GM18868 (cell line): ENCODE measurements at regions not wholly inside any gene's neighbourhood (a gene's known extent, or its start where the extent isn't known, plus 50 kb on each side); places are given as distances from the start of the nearest gene placed in this dataset.
"Not testable (repeated sequence)": the region's sequence is repeated elsewhere in the genome, so short reads cannot be mapped to it uniquely, and the experiment has no call there.

Experiments used
- ATAC-seq: cut with Tn5 transposase; IDR thresholded peaks from one replicate; pipeline ENCODE4 v1.9.1; 2021; ENCODE audit warnings: mild to moderate bottlenecking, moderate library complexity; ENCODE audit not compliant: unreplicated experiment

DNA sequence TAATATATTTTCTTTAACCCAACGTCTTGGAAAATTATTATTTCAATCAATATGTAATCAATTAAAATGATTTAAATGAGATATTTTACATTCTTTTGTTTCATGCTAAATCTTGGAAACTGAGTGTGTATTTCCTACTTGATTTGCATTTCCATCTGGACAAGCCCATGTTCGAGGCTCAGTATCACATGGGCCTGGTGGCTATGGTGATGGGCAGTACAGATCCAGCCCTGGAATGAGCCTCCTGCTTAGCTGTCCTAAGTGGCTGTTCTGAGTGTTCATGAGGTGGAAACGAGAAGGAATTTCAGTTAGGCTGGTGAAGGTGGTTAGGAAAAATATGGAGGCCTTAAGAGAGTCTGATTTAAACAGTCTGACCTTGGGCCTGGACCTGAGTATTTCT, 73.0 kb upstream of the ATXN1 start:
- no peak for ATAC-seq

DNA sequence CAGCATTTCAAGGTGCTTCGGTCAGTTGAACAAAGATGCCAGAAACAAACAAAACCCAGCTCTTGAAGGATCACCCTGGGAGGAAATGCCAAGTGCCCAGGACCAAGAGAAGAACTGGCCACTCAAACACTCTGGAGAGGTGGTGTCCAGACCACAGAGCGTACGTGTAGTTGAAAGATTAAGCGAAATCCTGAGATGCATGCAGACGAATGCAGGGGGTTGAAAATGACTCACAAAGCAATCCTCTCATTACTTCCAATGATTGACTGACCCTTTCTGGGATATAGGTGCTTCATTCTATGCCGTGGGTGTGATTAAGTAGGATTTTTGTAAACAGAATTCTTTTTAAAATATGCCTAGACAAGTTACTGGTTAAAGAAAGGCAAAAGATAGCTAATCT, 71.5 kb upstream of the ATXN1 start:
- ATAC-seq = no peak

DNA sequence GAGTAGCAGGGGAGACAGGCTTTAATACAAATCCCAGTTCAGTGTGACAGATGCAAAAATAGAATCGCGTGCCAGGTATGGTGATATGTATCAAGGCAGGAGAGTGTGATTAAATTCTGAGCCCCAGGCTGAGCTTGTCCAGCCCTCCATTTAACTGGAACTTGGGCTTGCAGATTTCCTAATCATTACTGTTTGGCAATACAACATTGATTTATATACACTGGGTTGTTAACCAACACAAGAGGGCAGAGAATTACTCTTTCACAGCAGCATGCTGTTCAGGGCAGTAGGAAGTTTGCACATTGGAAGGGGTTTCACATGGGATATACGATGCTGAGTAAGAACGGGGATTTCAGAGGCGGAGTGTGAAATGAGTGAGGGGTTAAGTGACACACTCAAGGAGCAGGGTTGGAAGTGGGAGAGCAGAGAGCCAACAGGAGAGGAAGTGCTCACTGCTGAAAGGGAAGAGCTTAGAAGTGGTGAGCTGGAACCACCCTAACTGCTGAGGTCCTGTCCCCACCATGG, 70.8 kb upstream of the ATXN1 start:
- ATAC-seq = no peak

DNA sequence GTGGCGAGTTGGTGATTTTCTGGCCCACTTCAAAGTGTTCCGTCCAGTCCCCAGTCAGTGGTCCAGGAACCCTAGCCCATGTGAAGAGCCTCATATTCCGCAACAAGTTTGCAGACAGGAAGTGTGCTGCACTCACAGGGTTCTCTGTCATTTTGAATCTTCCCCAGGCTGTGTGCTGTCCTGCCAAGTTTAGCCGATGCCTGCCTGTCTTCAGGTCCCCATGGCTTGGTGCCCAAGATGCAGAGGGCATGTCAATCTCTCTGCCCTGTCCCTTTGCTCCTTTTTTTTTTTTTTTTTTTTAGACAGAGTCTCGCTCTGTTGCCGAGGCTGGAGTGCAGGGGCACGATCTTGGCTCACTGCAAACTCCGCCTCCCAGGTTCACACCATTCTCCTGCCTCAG, 69.9 kb upstream of the ATXN1 start:
- ATAC-seq = no peak

DNA sequence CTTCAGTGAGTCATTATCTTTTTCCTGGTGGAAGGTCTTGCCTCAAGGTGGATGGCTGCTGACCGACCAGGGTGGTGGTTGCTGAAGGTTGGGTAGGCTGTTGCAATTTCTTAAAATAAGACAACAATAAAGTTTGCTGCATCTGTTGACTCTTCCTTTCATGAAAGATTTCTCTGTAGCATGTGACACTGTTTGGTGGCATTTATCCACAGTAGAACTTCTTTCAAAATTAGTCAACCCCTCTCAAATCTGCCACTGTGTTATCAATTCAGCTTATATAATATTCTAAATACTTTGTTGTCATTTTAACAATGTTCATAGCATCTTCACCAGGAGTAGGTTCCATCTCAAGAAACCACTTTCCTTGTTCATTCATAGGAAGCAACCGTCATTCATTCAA, 66.8 kb upstream of the ATXN1 start:
- ATAC-seq = no peak

DNA sequence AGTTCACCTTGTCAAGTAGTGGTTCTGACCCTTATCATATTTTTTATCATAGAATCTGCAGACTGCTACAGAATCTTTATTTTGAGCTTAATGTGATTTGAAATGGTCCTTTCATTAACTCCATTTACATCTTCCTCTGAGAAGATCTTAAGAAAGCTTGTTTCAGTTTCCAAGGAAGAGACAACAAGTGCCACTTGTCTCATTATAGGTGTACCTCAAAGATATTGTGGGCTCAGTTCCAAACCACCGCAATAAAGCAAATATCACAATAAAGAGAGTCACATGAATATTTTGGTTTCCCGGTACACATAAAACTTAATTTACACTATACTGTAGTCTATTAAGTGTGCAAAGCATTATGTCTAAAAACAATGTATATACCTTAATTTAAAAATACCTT, 66.4 kb upstream of the ATXN1 start:
- no peak for ATAC-seq

DNA sequence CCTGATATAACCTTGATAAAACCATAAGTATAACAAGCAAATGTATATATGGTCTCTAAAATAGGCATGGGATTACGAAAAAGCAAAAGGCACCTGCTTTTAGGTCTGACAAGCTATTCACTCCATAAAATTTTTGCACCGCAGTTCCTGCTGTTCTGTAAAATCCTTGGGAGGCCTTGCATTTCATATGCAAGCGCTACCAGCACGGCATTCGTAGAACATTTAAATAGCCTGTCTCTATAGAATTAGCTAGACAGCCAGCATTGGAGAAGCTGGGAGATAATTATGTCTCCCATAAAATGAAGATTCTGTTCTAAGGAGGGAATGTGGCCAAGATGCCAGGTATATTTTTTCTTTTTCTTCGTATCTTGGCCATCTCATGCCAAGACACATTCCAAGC, 64.5 kb upstream of the ATXN1 start:
- no peak for ATAC-seq

DNA sequence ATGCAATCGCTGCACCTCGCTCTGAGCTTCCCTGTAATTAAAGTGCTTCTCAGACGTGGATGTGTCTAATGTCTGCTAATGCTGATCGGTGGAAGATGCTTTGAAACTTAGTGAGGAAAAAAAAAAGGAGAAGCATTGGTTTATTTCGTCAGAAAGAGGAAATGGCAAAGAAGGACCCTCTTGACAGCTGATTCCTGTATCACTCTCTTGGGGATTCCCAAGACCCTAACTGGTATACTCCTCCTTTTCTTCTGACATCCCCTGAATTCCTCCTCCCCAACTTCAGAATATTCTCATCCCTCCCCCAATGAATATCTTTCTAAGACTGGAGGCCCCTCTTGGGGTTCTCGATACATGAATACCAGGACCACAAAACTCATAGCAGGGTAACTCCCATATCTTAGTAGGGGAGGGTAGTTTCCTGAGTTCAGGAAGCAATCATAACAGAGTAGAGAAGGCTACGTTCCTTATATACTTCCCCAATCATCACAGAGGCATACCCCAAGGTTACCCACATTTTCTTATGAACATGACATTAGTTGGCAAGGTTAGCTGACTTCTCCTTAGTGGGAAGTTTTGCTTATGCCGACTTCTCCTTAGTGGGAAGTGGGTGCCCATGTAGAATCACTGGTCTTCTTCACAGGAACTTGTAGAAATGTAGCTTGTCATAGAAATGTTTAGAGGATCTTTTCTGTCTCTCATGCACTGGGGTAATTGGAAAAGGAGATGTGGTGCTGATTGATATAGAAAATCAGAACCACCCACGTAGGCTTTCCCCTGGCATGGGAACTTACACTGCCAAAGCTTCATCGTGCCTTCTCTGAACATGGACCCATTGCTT, 63.8 kb upstream of the ATXN1 start:
- ATAC-seq = peak; percentile 67

DNA sequence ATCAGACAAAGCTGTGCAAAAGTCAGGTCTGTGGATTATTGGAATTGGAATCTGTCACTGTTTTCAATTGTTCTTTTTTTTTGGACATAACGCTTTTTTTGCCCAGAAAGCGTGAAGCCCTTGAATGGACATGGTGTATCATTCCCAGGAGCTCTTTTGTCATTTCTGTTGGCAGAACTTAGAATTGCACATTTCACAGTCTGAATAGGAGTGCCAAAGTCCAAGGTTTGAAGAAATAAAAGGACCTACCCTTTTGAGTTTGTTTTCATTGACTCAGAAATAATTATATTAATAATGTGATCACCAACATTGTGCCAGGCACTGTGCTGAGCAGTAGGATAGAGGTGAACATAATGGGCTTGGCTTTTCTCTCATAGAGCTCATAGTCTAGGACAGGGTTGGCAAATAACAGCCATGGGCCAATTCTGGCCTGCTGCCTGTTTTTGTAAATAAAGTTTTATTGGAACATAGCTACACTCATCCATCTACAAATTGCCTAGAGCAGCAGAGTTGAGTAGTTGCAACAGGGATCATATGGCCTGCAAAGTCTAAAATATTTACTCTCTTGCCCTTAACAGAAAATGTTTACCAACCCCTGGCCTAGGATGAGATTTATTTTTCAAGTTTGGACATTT, 62.6 kb upstream of the ATXN1 start:
- no peak for ATAC-seq

DNA sequence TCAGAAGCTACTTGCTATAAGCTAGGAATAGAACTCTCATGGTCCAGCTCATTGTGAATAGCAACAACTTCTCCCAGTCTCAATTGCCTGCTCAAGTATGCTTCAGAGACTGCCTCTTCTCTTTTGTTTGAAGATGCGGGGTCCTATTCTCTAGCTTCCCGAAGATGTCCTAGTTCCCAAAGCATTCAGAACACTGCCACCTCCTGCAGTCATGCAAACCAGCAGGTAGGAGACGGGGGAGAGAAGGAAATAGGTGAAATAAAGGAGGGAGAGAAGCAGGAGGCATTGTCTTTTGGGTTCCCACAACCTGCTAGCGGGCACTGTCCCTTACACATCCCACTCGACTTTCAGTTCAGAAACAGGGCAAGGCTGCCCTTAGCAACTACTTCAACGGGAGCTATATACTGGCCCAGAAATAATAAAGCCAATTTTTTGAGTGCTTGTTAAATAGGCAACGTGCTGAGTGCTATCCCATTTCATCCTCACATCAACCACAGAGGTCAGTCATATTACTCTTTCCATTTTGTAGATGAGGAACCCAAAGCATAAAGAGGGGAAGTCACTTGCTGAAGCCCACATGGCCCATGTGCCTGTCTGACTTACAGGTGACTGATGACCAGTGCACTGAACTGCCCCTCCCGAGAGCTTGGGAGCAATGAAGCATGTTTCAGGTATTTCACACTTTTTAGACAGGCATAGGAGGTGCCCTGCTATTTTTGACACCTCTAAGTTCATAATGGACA, 61.9 kb upstream of the ATXN1 start:
- ATAC-seq = no peak

DNA sequence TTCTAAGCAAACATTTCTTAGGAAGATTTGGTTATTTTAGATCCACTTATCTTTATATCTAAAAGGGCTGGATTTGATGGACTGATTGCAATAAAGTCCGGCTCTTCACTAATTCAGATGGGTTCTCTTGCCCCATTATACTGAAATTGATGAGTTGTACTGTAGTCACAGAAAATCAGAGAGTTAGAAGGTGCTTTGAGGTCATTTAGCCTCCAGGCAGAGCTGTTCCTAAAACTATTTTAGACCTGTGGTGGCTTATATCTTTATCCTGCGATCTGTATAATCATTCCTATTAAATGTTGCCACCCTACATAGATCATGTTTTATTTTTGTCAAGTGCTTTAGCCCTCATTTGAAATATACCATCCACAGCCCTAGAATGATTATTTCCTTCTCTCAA, 61.3 kb upstream of the ATXN1 start:
- no peak for ATAC-seq

DNA sequence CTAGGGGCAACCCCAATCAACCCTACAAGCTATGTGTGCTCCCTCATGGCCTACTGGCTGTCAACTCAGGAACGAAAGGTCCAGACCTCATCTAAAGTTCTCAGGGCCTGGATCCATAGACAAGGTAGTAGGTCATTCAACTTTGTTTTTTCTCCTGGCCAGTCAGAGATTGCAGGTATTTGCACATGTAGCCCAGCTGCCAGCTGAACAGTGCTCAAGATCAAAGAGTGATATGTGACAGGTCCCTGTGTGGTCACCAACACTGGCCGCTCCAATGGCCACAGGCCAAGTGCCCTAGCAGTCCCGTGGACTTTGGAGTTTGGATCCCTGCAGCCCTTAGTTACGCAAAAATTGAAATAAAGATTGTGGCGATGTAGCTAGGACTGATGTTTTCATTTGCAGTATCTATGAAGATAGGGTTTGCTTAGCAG, 60.6 kb upstream of the ATXN1 start:
- ATAC-seq = no peak

DNA sequence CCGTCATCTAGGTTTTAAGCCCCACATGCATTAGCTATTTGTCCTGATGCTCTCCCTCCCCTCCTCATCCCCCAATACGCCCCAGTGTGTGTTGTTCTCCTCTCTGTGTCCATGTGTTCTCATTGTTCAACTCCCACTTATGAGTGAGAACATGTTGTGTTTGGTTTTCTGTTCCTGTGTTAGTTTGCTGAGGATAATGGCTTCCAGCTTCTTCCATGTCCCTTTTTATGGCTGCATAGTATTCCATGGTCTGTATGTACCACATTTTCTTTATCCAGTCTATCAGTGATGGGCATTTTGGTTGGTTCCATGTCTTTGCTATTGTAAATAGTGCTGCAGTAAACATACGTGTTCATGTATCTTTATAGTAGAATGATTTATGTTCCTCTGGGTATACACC, 59.0 kb upstream of the ATXN1 start:
- not testable (repeated sequence) for ATAC-seq

DNA sequence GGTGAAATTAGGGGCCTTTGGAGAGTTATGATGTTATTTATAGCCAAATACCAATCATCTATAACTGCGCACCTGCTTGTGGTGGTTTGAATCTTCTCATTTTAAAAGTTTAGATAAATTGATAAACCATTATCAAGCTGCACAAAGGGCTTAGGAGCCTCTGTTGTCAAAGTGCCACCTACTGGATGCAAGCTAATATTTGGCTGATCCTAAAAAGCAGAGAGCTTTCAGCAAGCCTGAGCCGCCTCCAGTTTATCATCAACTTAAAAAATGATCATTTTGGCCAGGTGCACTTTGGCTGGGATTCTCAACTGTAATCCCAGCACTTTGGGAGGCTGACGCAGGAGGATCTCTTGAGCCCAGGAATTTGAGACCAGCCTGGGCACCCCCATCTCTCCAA, 58.5 kb upstream of the ATXN1 start:
- ATAC-seq = no peak

DNA sequence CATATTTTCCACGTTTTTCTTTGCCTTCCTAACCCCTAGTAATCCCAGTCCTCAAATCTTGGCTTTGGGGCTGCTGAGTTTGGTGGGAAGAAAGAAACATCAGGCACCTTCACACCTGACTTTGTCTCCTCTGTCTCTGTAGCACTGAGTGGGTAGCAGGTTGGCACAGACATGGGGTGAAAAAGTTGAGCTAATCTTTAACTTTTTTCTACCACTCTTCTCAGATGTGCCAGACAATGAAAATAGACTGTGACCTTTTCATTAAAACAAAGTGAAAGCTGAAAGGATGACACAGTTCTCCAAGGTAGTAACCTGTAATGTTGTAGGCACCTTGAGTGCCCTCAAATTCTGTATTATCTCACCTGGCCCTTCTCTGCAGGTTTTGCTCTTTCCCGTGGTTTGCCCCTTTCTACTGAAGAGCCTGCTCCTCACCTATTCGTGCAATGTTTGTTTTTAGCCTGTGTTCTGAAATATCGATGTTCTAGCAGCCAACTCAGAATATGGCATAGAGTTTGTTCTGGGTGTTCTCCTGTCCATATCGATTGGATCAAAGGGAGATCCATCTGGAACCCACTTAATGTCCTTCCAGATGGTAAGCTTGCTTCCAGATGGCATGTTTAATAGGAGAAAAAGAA, 57.8 kb upstream of the ATXN1 start:
- ATAC-seq = no peak

DNA sequence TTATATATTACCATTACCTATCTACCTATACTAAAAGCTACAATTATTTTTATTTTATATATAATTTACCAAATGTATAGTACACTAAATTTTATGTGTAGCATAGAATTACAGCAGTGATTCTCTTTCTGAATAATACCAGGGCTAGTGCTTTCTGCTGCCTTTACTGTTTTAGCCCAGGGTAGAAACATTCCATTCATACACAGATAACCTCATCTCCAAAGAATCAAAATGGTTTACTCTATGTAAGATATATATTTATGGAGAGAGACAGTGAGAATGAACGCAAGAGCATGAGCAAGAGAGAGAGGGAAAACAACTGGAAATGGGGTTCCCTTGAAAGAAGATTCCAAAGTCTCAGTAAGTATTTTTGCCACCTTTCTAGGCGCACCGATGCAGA, 56.3 kb upstream of the ATXN1 start:
- ATAC-seq = no peak

DNA sequence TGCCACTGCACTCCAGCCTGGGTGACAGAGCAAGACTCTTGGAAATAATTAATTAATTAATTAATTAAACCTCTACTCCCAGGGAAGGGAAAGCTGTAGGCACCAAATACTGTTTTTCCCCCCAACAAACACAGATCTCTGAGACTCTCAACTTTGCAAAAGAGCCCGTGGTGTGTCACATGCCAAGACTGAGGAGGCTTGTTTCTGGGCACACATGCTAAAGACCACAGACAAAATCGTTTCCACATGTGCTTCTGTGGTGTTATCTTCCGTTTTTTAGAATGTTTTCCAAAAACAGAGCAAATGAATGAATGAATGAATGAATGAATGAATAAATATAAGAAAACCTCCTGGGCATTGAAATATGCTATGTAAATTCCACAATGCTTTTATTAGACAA, 55.6 kb upstream of the ATXN1 start:
- ATAC-seq = no peak

DNA sequence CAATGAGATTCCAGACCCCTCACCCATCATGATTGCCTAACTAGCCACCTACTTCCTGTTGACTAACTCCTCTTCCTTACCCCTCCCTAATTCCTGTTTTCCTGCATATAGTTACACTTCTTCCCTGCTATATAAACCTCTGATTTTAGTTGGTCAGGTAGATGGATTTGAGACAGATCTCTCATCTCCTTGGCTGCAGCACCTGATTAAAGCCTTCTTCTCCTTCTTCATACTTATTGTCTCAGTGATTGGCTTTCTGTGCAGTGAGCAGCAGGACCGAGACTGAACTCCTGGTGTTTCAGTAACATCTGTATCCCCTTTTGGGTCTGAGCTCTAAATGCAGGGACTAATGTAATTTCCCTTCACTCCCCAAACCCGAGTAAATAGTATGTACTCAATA, 51.7 kb upstream of the ATXN1 start:
- ATAC-seq = no peak

DNA sequence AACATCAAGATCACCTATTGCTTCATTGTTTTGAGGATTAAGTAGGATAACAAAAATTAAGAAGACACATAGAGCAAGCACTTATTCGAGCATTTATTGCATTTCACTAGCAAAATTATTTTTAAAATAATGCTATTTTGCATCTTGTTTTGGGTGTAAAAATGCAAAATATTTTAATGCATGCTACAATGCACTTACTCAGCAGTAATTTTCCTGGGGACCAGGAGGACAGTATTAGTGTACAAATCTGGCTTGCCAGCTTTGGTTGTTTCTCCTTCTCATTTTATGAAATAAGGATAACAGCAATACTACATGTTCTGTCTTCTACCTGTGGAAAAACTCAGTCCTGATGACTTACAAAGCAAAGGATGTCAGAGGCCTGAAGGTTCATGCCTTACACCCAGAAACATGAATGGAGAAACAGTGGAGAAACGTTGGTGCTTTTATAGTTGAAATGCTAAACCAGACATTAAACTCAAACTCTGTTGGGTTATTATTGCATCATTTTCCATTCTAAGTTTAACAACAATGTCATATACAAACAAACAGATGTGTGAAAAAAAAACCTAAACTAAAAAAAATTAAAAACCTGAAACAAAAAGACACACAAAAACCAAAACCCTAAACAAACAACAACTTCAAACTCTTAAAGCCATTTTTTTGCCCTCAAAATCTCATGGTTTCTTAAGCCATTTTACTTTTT, 50.2 kb upstream of the ATXN1 start:
- ATAC-seq = no peak
